Nephron (organoid): ENCODE measurements at regions not wholly inside any gene's neighbourhood (a gene's known extent, or its start where the extent isn't known, plus 50 kb on each side); places are given as distances from the start of the nearest gene placed in this dataset.
A peak's percentile ranks its signal among the peaks of the same experiment; 100 is the strongest.

ENCODE experiments used
- H3K27ac Mint-ChIP-seq, 3 experiments: 2 replicates each; pipeline ENCODE4 v1.8.0; 2020; ENCODE audit warnings: mixed read lengths in 3 of 3, mild to moderate bottlenecking in 2 of 3, moderate library complexity in 1 of 3
- H3K27me3 Mint-ChIP-seq: 2 replicates; pipeline ENCODE4 v1.8.0; 2021; ENCODE audit warnings: low read depth, mild to moderate bottlenecking, moderate library complexity, mixed read lengths
- H3K36me3 Mint-ChIP-seq: 2 replicates; pipeline ENCODE4 v1.8.0; 2020; ENCODE audit warnings: low read depth, mixed read lengths
- H3K4me1 Mint-ChIP-seq: 2 replicates; pipeline ENCODE4 v1.8.0; 2020; ENCODE audit warnings: mixed read lengths
- H3K4me3 Mint-ChIP-seq, 3 experiments: 2 replicates each; pipeline ENCODE4 v1.8.0; 2020; ENCODE audit warnings: mild to moderate bottlenecking in 3 of 3, mixed read lengths in 3 of 3, moderate library complexity in 2 of 3
- H3K9me3 Mint-ChIP-seq: 2 replicates; pipeline ENCODE4 v1.8.0; 2020; ENCODE audit warnings: mixed read lengths
- CTCF ChIP-seq, 3 experiments: fragments of 200-600 bp; sonication (generic); IDR thresholded peaks; one replicate each; pipeline ENCODE4 v1.5.0; 2021; ENCODE audit warnings: antibody characterized with exemption in 3 of 3; ENCODE audit not compliant: unreplicated experiment in 3 of 3

GRCh38 chr14:85921241-85921640, 391.3 kb downstream of the FLRT2 start:
- Mint-ChIP-seq H3K27ac (no peak overlapping the region), H3K9me3 (no peaks in the 10 kb centered on the region), H3K27me3 (no peaks in the 10 kb centered on the region), H3K4me1 (no peaks in the 10 kb centered on the region), H3K36me3 (no peaks in the 10 kb centered on the region), H3K4me3 (no peak overlapping the region)
- no peak for TF ChIP-seq CTCF (IDR thresholded peaks at IDR 0.05; ENCODE audit: unreplicated experiment in 3 of 3)

- H3K27ac Mint-ChIP-seq, result peak overlapping the region; percentile 33 to 54 (median 48)
Observed at GRCh38 chr14:85917716-85918115, 387.8 kb downstream of the FLRT2 start.

GRCh38 chr14:85915711-85916110, 385.8 kb downstream of the FLRT2 start:
- Mint-ChIP-seq H3K9me3 (peaks cover 9% of the 10 kb centered on the region), H3K4me1 (no peaks in the 10 kb centered on the region), H3K27me3 (no peaks in the 10 kb centered on the region), H3K27ac (no peak overlapping the region), H3K36me3 (no peaks in the 10 kb centered on the region), H3K4me3 (no peak overlapping the region)
- TF ChIP-seq CTCF (IDR thresholded peaks at IDR 0.05; ENCODE audit: unreplicated experiment in 3 of 3), result no peak

More at GRCh38 chr14:85917716-85918115, 387.8 kb downstream of the FLRT2 start:
- H3K9me3 Mint-ChIP-seq, result peaks cover 9% of the 10 kb centered on the region
- H3K4me3 Mint-ChIP-seq, result no peak overlapping the region
- no peak for TF ChIP-seq CTCF (IDR thresholded peaks at IDR 0.05; ENCODE audit: unreplicated experiment in 3 of 3)
- H3K36me3 Mint-ChIP-seq, result no peaks in the 10 kb centered on the region
- no peaks in the 10 kb centered on the region for H3K4me1 Mint-ChIP-seq
- H3K27me3 Mint-ChIP-seq, result no peaks in the 10 kb centered on the region

GRCh38 chr14:85912141-85912540, 382.2 kb downstream of the FLRT2 start:
- no peaks in the 10 kb centered on the region for H3K27me3 Mint-ChIP-seq
- H3K27ac Mint-ChIP-seq, result no peak overlapping the region
- H3K4me3 Mint-ChIP-seq, result no peak overlapping the region

GRCh38 chr14:85911044-85911443, 381.1 kb downstream of the FLRT2 start:
- Mint-ChIP-seq H3K27ac (no peak overlapping the region), H3K4me3 (no peak overlapping the region), H3K36me3 (no peaks in the 10 kb centered on the region), H3K9me3 (peaks cover 8% of the 10 kb centered on the region), H3K4me1 (peaks cover 15% of the 10 kb centered on the region), H3K27me3 (no peaks in the 10 kb centered on the region)
- no peak for TF ChIP-seq CTCF (IDR thresholded peaks at IDR 0.05; ENCODE audit: unreplicated experiment in 3 of 3)

More at GRCh38 chr14:85912141-85912540, 382.2 kb downstream of the FLRT2 start:
- Mint-ChIP-seq H3K36me3 (no peaks in the 10 kb centered on the region), H3K9me3 (peaks cover 9% of the 10 kb centered on the region), H3K4me1 (peaks cover 15% of the 10 kb centered on the region)
- no peak for TF ChIP-seq CTCF (IDR thresholded peaks at IDR 0.05; ENCODE audit: unreplicated experiment in 3 of 3)

- Mint-ChIP-seq H3K4me1 (peaks cover 15% of the 10 kb centered on the region), H3K27me3 (no peaks in the 10 kb centered on the region), H3K27ac (peak overlapping the region; percentile 14 to 33 (median 19)), H3K36me3 (no peaks in the 10 kb centered on the region), H3K9me3 (peaks cover 4% of the 10 kb centered on the region), H3K4me3 (no peak overlapping the region)
- TF ChIP-seq CTCF (IDR thresholded peaks at IDR 0.05; ENCODE audit: unreplicated experiment in 3 of 3), result no peak
Observed at GRCh38 chr14:85909581-85909980, 379.6 kb downstream of the FLRT2 start.
